ENCODE measurements at regions not wholly inside any gene's neighbourhood (a gene's known extent, or its start where the extent isn't known, plus 50 kb on each side); places are given as distances from the start of the nearest gene placed in this dataset.

- no peak overlapping the region for H3K4me3 ChIP-seq (replicated peaks; ENCODE audit: low read depth, low read length)
- no peak for TF ChIP-seq CTCF (IDR thresholded peaks at IDR 0.05; ENCODE audit: low read length, missing control alignments)
- no peak for DNase-seq (ENCODE audit: low read depth)
These were observed 304.1 kb upstream of the KIRREL3 start for GRCh38 chr11:127304634-127305033.

GRCh38 chr11:127288926-127289325 is 288.4 kb upstream of the KIRREL3 start:
- DNase-seq (ENCODE audit: low read depth): no peak
- no peak for TF ChIP-seq CTCF (IDR thresholded peaks at IDR 0.05; ENCODE audit: low read length, missing control alignments)
- H3K4me3 ChIP-seq (replicated peaks; ENCODE audit: low read depth, low read length): no peak overlapping the region

- TF ChIP-seq CTCF (IDR thresholded peaks at IDR 0.05; ENCODE audit: low read length, missing control alignments): no peak
- H3K4me3 ChIP-seq (replicated peaks; ENCODE audit: low read depth, low read length): no peak overlapping the region
These were observed 281.0 kb upstream of the KIRREL3 start for GRCh38 chr11:127281534-127281933.

GRCh38 chr11:127275774-127276173 is 275.2 kb upstream of the KIRREL3 start:
- no peak overlapping the region for H3K4me3 ChIP-seq (replicated peaks; ENCODE audit: low read depth, low read length)
- no peak for DNase-seq (ENCODE audit: low read depth)
- no peak for TF ChIP-seq CTCF (IDR thresholded peaks at IDR 0.05; ENCODE audit: low read length, missing control alignments)

More at GRCh38 chr11:127281534-127281933, 281.0 kb upstream of the KIRREL3 start:
- DNase-seq (ENCODE audit: low read depth): no peak

GRCh38 chr11:127274328-127274676 is 273.7 kb upstream of the KIRREL3 start:
- H3K4me3 ChIP-seq (replicated peaks; ENCODE audit: low read depth, low read length): no peak overlapping the region
- no peak for TF ChIP-seq CTCF (IDR thresholded peaks at IDR 0.05; ENCODE audit: low read length, missing control alignments)
- DNase-seq (ENCODE audit: low read depth): no peak

- DNase-seq (ENCODE audit: low read depth): no peak
- TF ChIP-seq CTCF (IDR thresholded peaks at IDR 0.05; ENCODE audit: low read length, missing control alignments): no peak
- no peak overlapping the region for H3K4me3 ChIP-seq (replicated peaks; ENCODE audit: low read depth, low read length)
These were observed 273.2 kb upstream of the KIRREL3 start for GRCh38 chr11:127273593-127274327.

- no peak overlapping the region for H3K4me3 ChIP-seq (replicated peaks; ENCODE audit: low read depth, low read length)
- DNase-seq (ENCODE audit: low read depth): no peak
- no peak for TF ChIP-seq CTCF (IDR thresholded peaks at IDR 0.05; ENCODE audit: low read length, missing control alignments)
These were observed 270.3 kb upstream of the KIRREL3 start for GRCh38 chr11:127270851-127271250.

All from fibroblast of pulmonary artery (primary cell).